ENCODE measurements at regions not wholly inside any gene's neighbourhood (a gene's known extent, or its start where the extent isn't known, plus 50 kb on each side); places are given as distances from the start of the nearest gene placed in this dataset.

DNA sequence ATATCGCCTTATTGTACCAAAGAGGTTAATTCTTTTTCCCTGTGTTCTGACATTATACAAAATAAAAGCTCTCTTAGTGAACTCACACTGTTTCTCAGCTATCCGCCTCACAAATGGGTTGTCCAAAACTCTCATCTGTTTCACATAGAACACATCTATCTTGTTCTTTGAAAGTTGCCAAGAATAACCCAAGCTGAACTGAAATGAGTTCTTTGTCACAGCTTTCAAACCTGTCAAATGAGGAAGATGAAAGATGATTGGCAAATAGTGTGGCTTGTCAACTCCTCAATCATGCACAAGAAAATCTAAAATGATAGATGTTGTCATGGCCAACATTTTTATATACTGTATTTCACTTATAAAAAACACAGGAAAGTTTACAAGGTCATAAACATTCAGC, 168.1 kb upstream of the OSTN start:
- ChIA-PET CTCF (no interaction called here), POLR2A (ENCODE audit: unreplicated experiment) (no interaction called here)
- Histone ChIP-seq H3K23ac (ENCODE audit: low read depth, low read length) (no peak overlapping the region), H2BK120ac (ENCODE audit: low read depth, low read length) (no peak overlapping the region), H3K36me3 (ENCODE audit: control insufficient read depth, insufficient read depth, low read length) (no peaks in the 10 kb centered on the region), H3K56ac (ENCODE audit: extremely low read depth, insufficient read depth, low read length) (no peak overlapping the region), H2BK20ac (ENCODE audit: low read depth, low read length) (no peak overlapping the region), H4K20me1 (ENCODE audit: insufficient read depth, low read length) (no peaks in the 10 kb centered on the region), H3K27ac (ENCODE audit: insufficient read depth, low read length) (no peak overlapping the region), H3K14ac (replicated peaks; ENCODE audit: low read depth, low read length) (no peak overlapping the region), H3K79me1 (ENCODE audit: low read depth in 1 of 2, low read length in 2 of 2) (no peaks in the 10 kb centered on the region), H3K9me1 (ENCODE audit: insufficient read depth, low read length) (no peaks in the 10 kb centered on the region), H4K8ac (ENCODE audit: low read depth in 2 of 2, low read length in 2 of 2) (no peak overlapping the region), H2BK15ac (ENCODE audit: low read depth, low read length) (no peak overlapping the region), H3K4me3 (ENCODE audit: insufficient read depth, low read depth, low read length) (no peak overlapping the region), H3K9ac (ENCODE audit: low read depth, low read length) (no peak overlapping the region), H4K91ac (ENCODE audit: insufficient read depth, low read depth, low read length) (no peak overlapping the region), H3K4me1 (ENCODE audit: control insufficient read depth, insufficient read depth, low read length) (peaks cover 3% of the 10 kb centered on the region; the same call in 1 of the 2 replicates), H2AK9ac (replicated peaks; ENCODE audit: low read depth, low read length, poor library complexity) (no peak overlapping the region), H4K5ac (ENCODE audit: low read depth, low read length) (peak overlapping the region; percentile 63; the same call in 1 of the 2 replicates), H3K27me3 (ENCODE audit: control insufficient read depth, insufficient read depth, low read length) (no peaks in the 10 kb centered on the region), H3K9me3 (ENCODE audit: control insufficient read depth, insufficient read depth, low read length) (no peaks in the 10 kb centered on the region), H2BK5ac (ENCODE audit: low read depth, low read length, poor library complexity, severe bottlenecking) (no peak overlapping the region), H3K18ac (ENCODE audit: low read depth, low read length) (peak overlapping the region; percentile 91; the same call in 1 of the 2 replicates), H3K4me2 (ENCODE audit: low read depth, low read length) (no peak overlapping the region), H2AK5ac (ENCODE audit: low read depth, low read length) (no peak overlapping the region), H3K4ac (ENCODE audit: low read depth, low read length) (no peak overlapping the region), H2AFZ (replicated peaks; ENCODE audit: low read length, poor library complexity) (no peak overlapping the region)
- WGBS, 2 experiments (ENCODE audit: extremely low coverage in 2 of 2, insufficient read length in 1 of 2): no CpG with 5 or more reads among the region's 2 CpGs
- dilution Hi-C loops (cut with HindIII; ENCODE audit: low sequenced_read_pairs, unreplicated experiment) (no loop called here), in situ Hi-C loops (cut with MboI; ENCODE audit: low sequenced_read_pairs) (no loop called here), intact Hi-C loops (cut with micrococcal nuclease) (loop anchor here (5.0 kb wide), 1 partner anchor 149 kb away; no protein-coding TSS in a partner anchor)
- TF ChIP-seq, protein P1, sequence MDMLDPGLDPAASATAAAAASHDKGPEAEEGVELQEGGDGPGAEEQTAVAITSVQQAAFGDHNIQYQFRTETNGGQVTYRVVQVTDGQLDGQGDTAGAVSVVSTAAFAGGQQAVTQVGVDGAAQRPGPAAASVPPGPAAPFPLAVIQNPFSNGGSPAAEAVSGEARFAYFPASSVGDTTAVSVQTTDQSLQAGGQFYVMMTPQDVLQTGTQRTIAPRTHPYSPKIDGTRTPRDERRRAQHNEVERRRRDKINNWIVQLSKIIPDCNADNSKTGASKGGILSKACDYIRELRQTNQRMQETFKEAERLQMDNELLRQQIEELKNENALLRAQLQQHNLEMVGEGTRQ (IDR thresholded peaks at IDR 0.05; ENCODE audit: low read depth, low read length): no peak
- TF ChIP-seq, protein P2, sequence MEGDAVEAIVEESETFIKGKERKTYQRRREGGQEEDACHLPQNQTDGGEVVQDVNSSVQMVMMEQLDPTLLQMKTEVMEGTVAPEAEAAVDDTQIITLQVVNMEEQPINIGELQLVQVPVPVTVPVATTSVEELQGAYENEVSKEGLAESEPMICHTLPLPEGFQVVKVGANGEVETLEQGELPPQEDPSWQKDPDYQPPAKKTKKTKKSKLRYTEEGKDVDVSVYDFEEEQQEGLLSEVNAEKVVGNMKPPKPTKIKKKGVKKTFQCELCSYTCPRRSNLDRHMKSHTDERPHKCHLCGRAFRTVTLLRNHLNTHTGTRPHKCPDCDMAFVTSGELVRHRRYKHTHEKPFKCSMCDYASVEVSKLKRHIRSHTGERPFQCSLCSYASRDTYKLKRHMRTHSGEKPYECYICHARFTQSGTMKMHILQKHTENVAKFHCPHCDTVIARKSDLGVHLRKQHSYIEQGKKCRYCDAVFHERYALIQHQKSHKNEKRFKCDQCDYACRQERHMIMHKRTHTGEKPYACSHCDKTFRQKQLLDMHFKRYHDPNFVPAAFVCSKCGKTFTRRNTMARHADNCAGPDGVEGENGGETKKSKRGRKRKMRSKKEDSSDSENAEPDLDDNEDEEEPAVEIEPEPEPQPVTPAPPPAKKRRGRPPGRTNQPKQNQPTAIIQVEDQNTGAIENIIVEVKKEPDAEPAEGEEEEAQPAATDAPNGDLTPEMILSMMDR (conservative IDR thresholded peaks at IDR 0.05; ENCODE audit: low read depth, low read length): no peak
- TF ChIP-seq BHLHE40 (IDR thresholded peaks at IDR 0.05; ENCODE audit: low read depth, low read length) (no peak), MAFK (IDR thresholded peaks at IDR 0.05; ENCODE audit: low read depth, low read length) (no peak), NFE2L2 (IDR thresholded peaks at IDR 0.05; ENCODE audit: low read depth, low read length) (no peak), FOS (IDR thresholded peaks at IDR 0.05; ENCODE audit: low read depth, low read length) (no peak), RAD21 (IDR thresholded peaks at IDR 0.05; ENCODE audit: low read length) (no peak), CHD1 (IDR thresholded peaks at IDR 0.05; ENCODE audit: low read depth, low read length) (no peak), MAZ (IDR thresholded peaks at IDR 0.05; ENCODE audit: borderline replicate concordance, low read depth, low read length) (no peak), MXI1 (IDR thresholded peaks at IDR 0.05; ENCODE audit: borderline replicate concordance, low read depth, low read length) (no peak), RFX5 (IDR thresholded peaks at IDR 0.05; ENCODE audit: low read depth, low read length) (no peak), SMC3 (IDR thresholded peaks at IDR 0.05; ENCODE audit: low read depth, low read length) (no peak), CEBPB (IDR thresholded peaks at IDR 0.05; ENCODE audit: low read depth, low read length) (no peak), POLR2A (IDR thresholded peaks at IDR 0.05; ENCODE audit: low read depth, low read length) (no peak), RCOR1 (IDR thresholded peaks at IDR 0.05; ENCODE audit: insufficient replicate concordance, low read length) (no peak)
- TF ChIP-seq, protein P3, sequence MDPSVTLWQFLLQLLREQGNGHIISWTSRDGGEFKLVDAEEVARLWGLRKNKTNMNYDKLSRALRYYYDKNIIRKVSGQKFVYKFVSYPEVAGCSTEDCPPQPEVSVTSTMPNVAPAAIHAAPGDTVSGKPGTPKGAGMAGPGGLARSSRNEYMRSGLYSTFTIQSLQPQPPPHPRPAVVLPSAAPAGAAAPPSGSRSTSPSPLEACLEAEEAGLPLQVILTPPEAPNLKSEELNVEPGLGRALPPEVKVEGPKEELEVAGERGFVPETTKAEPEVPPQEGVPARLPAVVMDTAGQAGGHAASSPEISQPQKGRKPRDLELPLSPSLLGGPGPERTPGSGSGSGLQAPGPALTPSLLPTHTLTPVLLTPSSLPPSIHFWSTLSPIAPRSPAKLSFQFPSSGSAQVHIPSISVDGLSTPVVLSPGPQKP (IDR thresholded peaks at IDR 0.05; ENCODE audit: borderline replicate concordance, low read depth, low read length): no peak
- DNase-seq (no peak), ATAC-seq (ENCODE audit: low read depth) (no peak)
- no TSS peak for BruUV-seq (replicated peaks)

Data from IMR-90 (cell line).